C4-2B (cell line): ENCODE measurements at regions not wholly inside any gene's neighbourhood (a gene's known extent, or its start where the extent isn't known, plus 50 kb on each side); places are given as distances from the start of the nearest gene placed in this dataset.
A peak's percentile ranks its signal among the peaks of the same experiment; 100 is the strongest.

Experiments
- H3K27ac ChIP-seq: fragments of 450-650 bp; 2 replicates; pipeline ENCODE4 v1.5.1; 2017
- ZFX ChIP-seq: fragments of 450-650 bp; IDR thresholded peaks from 2 replicates; pipeline ENCODE4 v1.6.1; 2017
- TF ChIP-seq, protein P1 (sequence below): fragments of 450-650 bp; conservative IDR thresholded peaks from 2 replicates; pipeline ENCODE4 v1.5.1; 2017; ENCODE audit warnings: mild to moderate bottlenecking

DNA sequence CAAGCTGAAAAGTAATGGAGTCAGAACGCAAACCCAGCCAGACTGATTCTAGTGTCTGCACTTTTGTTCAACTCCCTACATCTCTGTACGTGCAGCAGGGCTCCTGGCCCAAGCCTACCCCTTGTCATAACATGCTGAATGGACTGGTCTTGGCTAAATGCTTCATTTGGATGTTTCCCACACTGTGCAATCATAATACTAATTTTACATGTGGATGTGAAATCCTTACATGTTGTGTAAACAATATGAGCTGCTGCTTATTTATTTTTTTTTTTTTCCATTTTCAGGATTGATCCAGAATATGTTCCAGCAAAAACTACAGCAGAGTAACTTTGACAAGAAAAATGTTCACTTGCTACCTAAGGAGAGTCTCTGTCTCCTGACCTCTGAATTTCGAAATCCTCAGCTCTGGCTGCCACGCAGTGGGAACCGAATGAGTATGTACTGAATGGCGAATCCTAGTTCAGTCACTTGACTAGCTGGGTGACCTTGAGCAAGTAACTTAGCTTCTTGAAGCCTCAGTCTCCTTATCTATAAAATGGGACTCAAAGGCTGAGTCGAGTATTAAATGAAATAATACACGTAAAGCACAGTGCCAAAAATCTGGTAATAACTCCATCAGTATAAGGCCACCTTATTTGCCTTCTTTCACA, 133.4 kb downstream of the EHF start:
- TF ChIP-seq, protein P1, sequence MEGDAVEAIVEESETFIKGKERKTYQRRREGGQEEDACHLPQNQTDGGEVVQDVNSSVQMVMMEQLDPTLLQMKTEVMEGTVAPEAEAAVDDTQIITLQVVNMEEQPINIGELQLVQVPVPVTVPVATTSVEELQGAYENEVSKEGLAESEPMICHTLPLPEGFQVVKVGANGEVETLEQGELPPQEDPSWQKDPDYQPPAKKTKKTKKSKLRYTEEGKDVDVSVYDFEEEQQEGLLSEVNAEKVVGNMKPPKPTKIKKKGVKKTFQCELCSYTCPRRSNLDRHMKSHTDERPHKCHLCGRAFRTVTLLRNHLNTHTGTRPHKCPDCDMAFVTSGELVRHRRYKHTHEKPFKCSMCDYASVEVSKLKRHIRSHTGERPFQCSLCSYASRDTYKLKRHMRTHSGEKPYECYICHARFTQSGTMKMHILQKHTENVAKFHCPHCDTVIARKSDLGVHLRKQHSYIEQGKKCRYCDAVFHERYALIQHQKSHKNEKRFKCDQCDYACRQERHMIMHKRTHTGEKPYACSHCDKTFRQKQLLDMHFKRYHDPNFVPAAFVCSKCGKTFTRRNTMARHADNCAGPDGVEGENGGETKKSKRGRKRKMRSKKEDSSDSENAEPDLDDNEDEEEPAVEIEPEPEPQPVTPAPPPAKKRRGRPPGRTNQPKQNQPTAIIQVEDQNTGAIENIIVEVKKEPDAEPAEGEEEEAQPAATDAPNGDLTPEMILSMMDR, result no peak
- no peak for TF ChIP-seq ZFX
- H3K27ac ChIP-seq, result no peak overlapping the region

- TF ChIP-seq, protein P1, result no peak
- TF ChIP-seq ZFX, result no peak
- peak overlapping the region; percentile 12; the same call in 1 of the 2 replicates for H3K27ac ChIP-seq
These were observed 130.0 kb downstream of the EHF start for GRCh38 chr11:34750692-34751405.

DNA sequence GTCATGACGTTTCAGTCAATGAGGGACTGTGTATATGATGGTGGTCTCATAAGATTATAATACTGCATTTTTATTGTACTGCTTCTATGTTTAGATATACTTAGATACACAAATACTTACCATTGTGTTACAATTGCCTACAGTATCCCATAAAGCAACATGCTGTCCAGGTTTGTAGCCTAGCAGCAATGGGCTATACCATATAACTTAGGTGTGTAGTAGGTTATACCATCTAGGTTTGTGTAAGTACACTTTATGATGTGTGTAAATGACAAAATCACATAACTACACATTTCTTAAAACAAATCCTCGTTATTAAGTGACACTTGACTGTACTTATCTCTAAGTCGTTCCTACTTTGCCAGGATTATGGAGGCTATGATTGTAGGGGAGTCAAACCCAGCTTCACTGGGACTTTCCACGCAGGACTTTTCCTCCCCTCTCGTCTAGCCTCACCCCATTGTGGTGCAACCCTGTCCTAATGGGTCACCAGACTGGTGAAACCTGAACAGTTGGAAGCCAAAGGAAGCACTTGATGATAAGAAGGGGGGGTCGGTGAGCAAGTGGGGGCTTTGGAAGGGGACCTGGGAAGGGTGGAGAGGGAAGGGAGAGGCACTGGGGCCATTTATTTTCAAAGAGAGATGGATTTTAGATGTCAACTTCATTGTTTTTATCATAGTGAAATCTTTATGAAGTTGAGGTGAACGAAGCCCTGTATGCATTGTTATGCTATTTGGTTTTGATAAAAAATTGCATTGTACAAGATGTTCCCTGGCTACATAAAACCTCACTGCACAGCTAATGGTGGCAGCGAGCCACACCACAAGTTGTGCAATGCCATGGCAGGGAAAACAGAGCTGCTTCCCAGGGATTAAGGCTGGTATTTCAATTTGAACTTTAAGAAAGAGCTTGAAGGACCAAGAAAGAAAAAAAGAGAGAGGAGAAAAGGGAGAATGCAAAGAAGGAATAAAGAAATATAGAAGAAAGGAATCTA, 129.1 kb downstream of the EHF start:
- no peak for TF ChIP-seq ZFX
- peak overlapping the region; percentile 85 for H3K27ac ChIP-seq

DNA sequence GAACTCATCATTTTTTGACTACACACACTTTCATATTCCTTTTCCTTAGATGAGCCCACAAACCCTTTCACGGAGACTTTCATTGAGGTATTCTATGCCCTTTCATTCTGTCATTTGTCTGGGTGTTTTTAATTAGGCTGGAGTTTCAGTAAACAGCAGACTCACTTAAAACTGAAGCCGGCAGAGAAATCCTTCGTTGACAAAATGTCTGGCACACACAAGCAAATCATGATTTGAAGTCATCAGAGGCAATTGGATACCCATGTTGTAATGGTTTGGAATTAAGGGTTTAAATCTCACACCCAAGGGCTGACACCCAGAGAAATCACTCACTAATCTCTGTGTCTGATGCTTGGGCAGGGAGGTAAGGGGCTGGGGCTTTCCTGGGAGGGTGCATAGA, 127.1 kb downstream of the EHF start:
- H3K27ac ChIP-seq, result peak overlapping the region; percentile 22; the same call in 1 of the 2 replicates
- TF ChIP-seq, protein P1, result no peak
- TF ChIP-seq ZFX, result no peak

GRCh38 chr11:34747251-34747650, 126.4 kb downstream of the EHF start:
- no peak for TF ChIP-seq ZFX
- TF ChIP-seq, protein P1, result no peak

DNA sequence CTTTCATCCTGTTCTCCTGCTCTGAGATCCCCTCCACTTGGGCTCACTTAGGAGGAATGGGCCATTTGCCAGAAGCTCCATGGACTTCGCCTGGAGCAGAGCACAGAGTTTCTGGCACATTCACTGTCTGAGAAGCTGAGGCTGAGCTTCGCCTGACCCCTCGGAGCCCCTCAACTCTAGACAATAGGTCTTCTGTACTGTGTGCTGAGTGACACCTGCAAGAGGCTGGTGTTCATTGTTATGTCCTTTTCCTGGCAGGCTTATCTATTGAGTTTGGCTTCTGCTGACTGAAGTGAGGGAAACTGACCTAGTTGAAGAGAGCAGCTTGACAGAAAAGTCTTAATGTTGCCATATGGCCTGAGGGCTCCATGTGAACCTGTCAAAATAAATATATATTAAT, 124.3 kb downstream of the EHF start:
- H3K27ac ChIP-seq, result no peak overlapping the region
- TF ChIP-seq ZFX, result no peak
- TF ChIP-seq, protein P1, result no peak

More at GRCh38 chr11:34747251-34747650, 126.4 kb downstream of the EHF start:
- no peak overlapping the region for H3K27ac ChIP-seq

DNA sequence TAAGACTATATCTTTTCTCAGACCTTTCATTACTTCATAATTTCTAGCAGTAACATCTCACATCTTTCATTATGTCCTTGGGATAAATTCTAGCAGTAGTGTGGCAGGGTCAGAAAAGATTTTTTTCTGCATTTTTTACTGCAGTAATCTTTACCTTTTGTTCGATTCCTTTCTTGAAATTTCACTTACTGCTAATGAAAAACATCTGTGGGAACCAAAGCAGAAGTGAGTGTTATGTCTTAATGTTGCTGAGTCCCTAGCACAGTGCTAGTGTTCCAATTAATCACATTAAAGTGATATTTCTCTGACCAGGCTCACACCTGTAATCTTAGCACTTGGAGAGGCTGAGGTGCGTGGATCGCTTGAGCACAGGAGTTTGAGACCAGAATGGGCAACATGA, 123.6 kb downstream of the EHF start:
- H3K27ac ChIP-seq, result no peak overlapping the region
- TF ChIP-seq ZFX, result no peak
- TF ChIP-seq, protein P1, result no peak
